ENCODE measurements at regions not wholly inside any gene's neighbourhood (a gene's known extent, or its start where the extent isn't known, plus 50 kb on each side); places are given as distances from the start of the nearest gene placed in this dataset.

- Histone ChIP-seq H3K9ac (ENCODE audit: insufficient read depth, low read length) (no peak overlapping the region), H3K4me2 (ENCODE audit: extremely low read depth, insufficient read depth, low read length) (no peak overlapping the region), H3K36me3 (ENCODE audit: control insufficient read depth, insufficient read depth, low read length) (no peaks in the 10 kb centered on the region), H4K20me1 (ENCODE audit: control insufficient read depth, extremely low read depth, insufficient read depth, low read length) (no peaks in the 10 kb centered on the region), H3K9me3 (ENCODE audit: control insufficient read depth, insufficient read depth, low read depth, low read length) (no peaks in the 10 kb centered on the region), H3K4me3 (replicated peaks in 1 of 4; ENCODE audit: control extremely low read depth in 1 of 4, insufficient read depth in 1 of 4, low read depth in 3 of 4, low read length in 4 of 4) (no peak overlapping the region), H3K79me2 (ENCODE audit: control insufficient read depth, insufficient read depth, low read length) (no peaks in the 10 kb centered on the region), H3K27ac (ENCODE audit: insufficient read depth, low read length) (no peak overlapping the region), H2AFZ (ENCODE audit: low read length) (no peak overlapping the region), H3K27me3 (ENCODE audit: control insufficient read depth, insufficient read depth, low read length) (no peaks in the 10 kb centered on the region), H3K4me1 (ENCODE audit: control insufficient read depth, extremely low read depth, insufficient read depth, low read length) (no peaks in the 10 kb centered on the region)
- TF ChIP-seq CTCF (conservative IDR thresholded peaks at IDR 0.05 in 1 of 2, IDR thresholded peaks at IDR 0.05 in 1 of 2; ENCODE audit: low read depth in 1 of 2, low read length in 2 of 2) (no peak), EZH2 (IDR thresholded peaks at IDR 0.05; ENCODE audit: low read length, missing control alignments) (no peak)
- no peak for DNase-seq (ENCODE audit: low read depth in 2 of 2)
Observed at GRCh38 chr14:32022525-32022924, 54.6 kb upstream of the ARHGAP5 start.

GRCh38 chr14:32022938-32023466 is 54.1 kb upstream of the ARHGAP5 start:
- peak in 1 of 2 donors; percentile 53 for DNase-seq (ENCODE audit: low read depth in 2 of 2)
- Histone ChIP-seq H3K4me1 (ENCODE audit: control insufficient read depth, extremely low read depth, insufficient read depth, low read length) (no peaks in the 10 kb centered on the region), H3K79me2 (ENCODE audit: control insufficient read depth, insufficient read depth, low read length) (no peaks in the 10 kb centered on the region), H3K36me3 (ENCODE audit: control insufficient read depth, insufficient read depth, low read length) (no peaks in the 10 kb centered on the region), H3K27ac (ENCODE audit: insufficient read depth, low read length) (no peak overlapping the region), H3K9me3 (ENCODE audit: control insufficient read depth, insufficient read depth, low read depth, low read length) (no peaks in the 10 kb centered on the region), H4K20me1 (ENCODE audit: control insufficient read depth, extremely low read depth, insufficient read depth, low read length) (no peaks in the 10 kb centered on the region), H2AFZ (ENCODE audit: low read length) (no peak overlapping the region), H3K4me3 (replicated peaks in 1 of 4; ENCODE audit: control extremely low read depth in 1 of 4, insufficient read depth in 1 of 4, low read depth in 3 of 4, low read length in 4 of 4) (no peak overlapping the region), H3K9ac (ENCODE audit: insufficient read depth, low read length) (no peak overlapping the region), H3K4me2 (ENCODE audit: extremely low read depth, insufficient read depth, low read length) (no peak overlapping the region), H3K27me3 (ENCODE audit: control insufficient read depth, insufficient read depth, low read length) (no peaks in the 10 kb centered on the region)
- TF ChIP-seq EZH2 (IDR thresholded peaks at IDR 0.05; ENCODE audit: low read length, missing control alignments) (no peak), CTCF (conservative IDR thresholded peaks at IDR 0.05 in 1 of 2, IDR thresholded peaks at IDR 0.05 in 1 of 2; ENCODE audit: low read depth in 1 of 2, low read length in 2 of 2) (no peak)

GRCh38 chr14:32023540-32023939 is 53.6 kb upstream of the ARHGAP5 start:
- H3K79me2 ChIP-seq (ENCODE audit: control insufficient read depth, insufficient read depth, low read length) = no peaks in the 10 kb centered on the region
- no peak overlapping the region for H2AFZ ChIP-seq (ENCODE audit: low read length)
- H3K4me3 ChIP-seq (replicated peaks in 1 of 4; ENCODE audit: control extremely low read depth in 1 of 4, insufficient read depth in 1 of 4, low read depth in 3 of 4, low read length in 4 of 4) = no peak overlapping the region
- H3K4me2 ChIP-seq (ENCODE audit: extremely low read depth, insufficient read depth, low read length) = no peak overlapping the region
- no peak for TF ChIP-seq EZH2 (IDR thresholded peaks at IDR 0.05; ENCODE audit: low read length, missing control alignments)
- no peak for TF ChIP-seq CTCF (conservative IDR thresholded peaks at IDR 0.05 in 1 of 2, IDR thresholded peaks at IDR 0.05 in 1 of 2; ENCODE audit: low read depth in 1 of 2, low read length in 2 of 2)
- H3K4me1 ChIP-seq (ENCODE audit: control insufficient read depth, extremely low read depth, insufficient read depth, low read length) = no peaks in the 10 kb centered on the region
- H3K9ac ChIP-seq (ENCODE audit: insufficient read depth, low read length) = no peak overlapping the region
- H4K20me1 ChIP-seq (ENCODE audit: control insufficient read depth, extremely low read depth, insufficient read depth, low read length) = no peaks in the 10 kb centered on the region
- H3K27ac ChIP-seq (ENCODE audit: insufficient read depth, low read length) = no peak overlapping the region
- DNase-seq (ENCODE audit: low read depth in 2 of 2) = peak in 1 of 2 donors; percentile 20
- no peaks in the 10 kb centered on the region for H3K9me3 ChIP-seq (ENCODE audit: control insufficient read depth, insufficient read depth, low read depth, low read length)
- H3K27me3 ChIP-seq (ENCODE audit: control insufficient read depth, insufficient read depth, low read length) = no peaks in the 10 kb centered on the region
- no peaks in the 10 kb centered on the region for H3K36me3 ChIP-seq (ENCODE audit: control insufficient read depth, insufficient read depth, low read length)

All from fibroblast of lung (primary cell).